Colonic mucosa (tissue), 4 donors: ENCODE measurements at regions not wholly inside any gene's neighbourhood (a gene's known extent, or its start where the extent isn't known, plus 50 kb on each side); places are given as distances from the start of the nearest gene placed in this dataset.

Source experiments
- DNase-seq: peaks from one replicate; pipeline ENCODE4 v3.0.0-alpha.2; 2020
- H3K27ac ChIP-seq: fragments of 200-600 bp; one replicate; pipeline ENCODE4 v1.8.0; 2021
- H3K27me3 ChIP-seq: fragments of 200-600 bp; one replicate; pipeline ENCODE4 v1.8.0; 2021
- H3K36me3 ChIP-seq: fragments of 200-600 bp; one replicate; pipeline ENCODE4 v1.8.0; 2021
- H3K4me1 ChIP-seq: fragments of 200-600 bp; one replicate; pipeline ENCODE4 v1.8.0; 2021; ENCODE audit warnings: mild to moderate bottlenecking
- H3K4me3 ChIP-seq: fragments of 200-600 bp; one replicate; pipeline ENCODE4 v1.8.0; 2021
- H3K9ac ChIP-seq, 2 donors: one replicate each; pipeline ENCODE4 v1.7.0; 2013; ENCODE audit warnings: control low read depth in 2 of 2, low read depth in 2 of 2, low read length in 2 of 2
- H3K9me3 ChIP-seq: fragments of 200-600 bp; one replicate; pipeline ENCODE4 v1.8.0; 2021
- CTCF ChIP-seq: fragments of 200-600 bp; IDR thresholded peaks from one replicate; pipeline ENCODE4 v1.8.0; 2022; ENCODE audit warnings: antibody characterized with exemption, mild to moderate bottlenecking
- intact Hi-C: fragments of 100-400 bp; cut with DNase I; formaldehyde crosslinking; loops from one replicate; pipeline ENCODE4 v1.14.1; 2022
- donor health status: healthy.
- donor health status: DM: no; HTN: no; CAD: no.
- donor health status: DM: no; HTN: no; CAD: no.

- Histone ChIP-seq H3K36me3 (no peaks in the 10 kb centered on the region), H3K27me3 (no peaks in the 10 kb centered on the region), H3K4me1 (no peaks in the 10 kb centered on the region), H3K9ac (no peak overlapping the region), H3K27ac (no peak overlapping the region), H3K4me3 (no peak overlapping the region), H3K9me3 (no peaks in the 10 kb centered on the region)
- intact Hi-C loops: no loop called here
- TF ChIP-seq CTCF: no peak
- DNase-seq: no peak
These were observed 54.8 kb upstream of the ZMAT1 start for GRCh38 chrX:101986586-101986985.
